Lower leg skin (tissue), 4 donors: ENCODE measurements at regions not wholly inside any gene's neighbourhood (a gene's known extent, or its start where the extent isn't known, plus 50 kb on each side); places are given as distances from the start of the nearest gene placed in this dataset.
A peak's percentile ranks its signal among the peaks of the same experiment; 100 is the strongest.

Experiments
- DNase-seq, 2 donors: peaks; one replicate each; pipeline ENCODE4 v3.0.0-alpha.2; 2019; ENCODE audit warnings: low spot score in 2 of 2
- H3K4me3 ChIP-seq: fragments of 200-600 bp; sonication (generic); 2 replicates; pipeline ENCODE4 v1.5.1; 2017; ENCODE audit warnings: mild to moderate bottlenecking, low read depth; ENCODE audit not compliant: poor library complexity, severe bottlenecking
- POLR2A ChIP-seq, 2 donors: fragments of 450-650 bp; IDR thresholded peaks; one replicate each; pipeline ENCODE4 v1.6.1; 2016 to 2017; ENCODE audit warnings: antibody characterized with exemption in 2 of 2, mild to moderate bottlenecking in 1 of 2, moderate library complexity in 1 of 2
- whole genome bisulfite sequencing, 2 donors: methylation state at CpG; one replicate each; pipeline ENCODE4 v1.1.5; 2018; 5-methylcytosine and 5-hydroxymethylcytosine counted together
- intact Hi-C: fragments of 100-400 bp; cut with DNase I; formaldehyde crosslinking; loops from one replicate; pipeline ENCODE4 v1.15.0; 2023; ENCODE audit warnings: low total_unique reads
- TF ChIP-seq, protein P1 (sequence below), 3 donors: fragments of 450-650 bp; IDR thresholded peaks; one replicate each; pipeline ENCODE4 v1.5.1; 2016; ENCODE audit warnings: antibody characterized with exemption in 3 of 3, mild to moderate bottlenecking in 3 of 3, moderate library complexity in 2 of 3

DNA sequence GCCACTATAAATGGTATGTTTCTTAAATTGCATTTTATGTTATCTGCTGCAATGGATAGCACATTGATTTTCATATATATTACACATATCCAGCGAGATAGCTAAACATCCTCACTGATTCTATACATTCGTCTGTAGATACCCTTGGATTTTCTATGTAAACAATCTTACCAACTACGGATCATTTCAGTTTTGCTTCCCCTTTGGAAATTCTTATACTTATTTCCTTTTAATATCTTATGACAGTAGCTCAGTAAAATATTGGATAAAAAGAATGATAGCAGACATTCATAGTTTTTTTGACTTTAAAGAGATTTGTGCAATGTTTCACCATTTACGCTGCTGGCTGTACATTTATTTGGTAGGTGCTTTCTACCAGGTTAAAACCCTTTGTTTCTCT is 254.9 kb downstream of the SYK start:
- 85 to 89% methylated on average over 4 of the region's 4 CpGs for WGBS, 2 donors
- TF ChIP-seq, protein P1, sequence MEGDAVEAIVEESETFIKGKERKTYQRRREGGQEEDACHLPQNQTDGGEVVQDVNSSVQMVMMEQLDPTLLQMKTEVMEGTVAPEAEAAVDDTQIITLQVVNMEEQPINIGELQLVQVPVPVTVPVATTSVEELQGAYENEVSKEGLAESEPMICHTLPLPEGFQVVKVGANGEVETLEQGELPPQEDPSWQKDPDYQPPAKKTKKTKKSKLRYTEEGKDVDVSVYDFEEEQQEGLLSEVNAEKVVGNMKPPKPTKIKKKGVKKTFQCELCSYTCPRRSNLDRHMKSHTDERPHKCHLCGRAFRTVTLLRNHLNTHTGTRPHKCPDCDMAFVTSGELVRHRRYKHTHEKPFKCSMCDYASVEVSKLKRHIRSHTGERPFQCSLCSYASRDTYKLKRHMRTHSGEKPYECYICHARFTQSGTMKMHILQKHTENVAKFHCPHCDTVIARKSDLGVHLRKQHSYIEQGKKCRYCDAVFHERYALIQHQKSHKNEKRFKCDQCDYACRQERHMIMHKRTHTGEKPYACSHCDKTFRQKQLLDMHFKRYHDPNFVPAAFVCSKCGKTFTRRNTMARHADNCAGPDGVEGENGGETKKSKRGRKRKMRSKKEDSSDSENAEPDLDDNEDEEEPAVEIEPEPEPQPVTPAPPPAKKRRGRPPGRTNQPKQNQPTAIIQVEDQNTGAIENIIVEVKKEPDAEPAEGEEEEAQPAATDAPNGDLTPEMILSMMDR (IDR thresholded peaks at IDR 0.05) = no peak
- no peak for TF ChIP-seq POLR2A (IDR thresholded peaks at IDR 0.05)

GRCh38 chr9:91056917-91057316 is 255.3 kb downstream of the SYK start:
- TF ChIP-seq, protein P1 (IDR thresholded peaks at IDR 0.05) = no peak
- TF ChIP-seq POLR2A (IDR thresholded peaks at IDR 0.05) = no peak
- intact Hi-C loops = no loop called here
- no peak overlapping the region for H3K4me3 ChIP-seq
- no peak for DNase-seq

More for the DNA sequence above, 254.9 kb downstream of the SYK start:
- no peak for DNase-seq
- intact Hi-C loops = no loop called here
- H3K4me3 ChIP-seq = no peak overlapping the region

GRCh38 chr9:91059713-91060112 is 258.1 kb downstream of the SYK start:
- no peak for TF ChIP-seq POLR2A (IDR thresholded peaks at IDR 0.05)
- TF ChIP-seq, protein P1 (IDR thresholded peaks at IDR 0.05) = no peak
- H3K4me3 ChIP-seq = no peak overlapping the region
- peak; percentile 25 to 83 for DNase-seq
- 39 to 67% methylated on average over 2 of the region's 2 CpGs for WGBS, 2 donors
- intact Hi-C loops = no loop called here

DNA sequence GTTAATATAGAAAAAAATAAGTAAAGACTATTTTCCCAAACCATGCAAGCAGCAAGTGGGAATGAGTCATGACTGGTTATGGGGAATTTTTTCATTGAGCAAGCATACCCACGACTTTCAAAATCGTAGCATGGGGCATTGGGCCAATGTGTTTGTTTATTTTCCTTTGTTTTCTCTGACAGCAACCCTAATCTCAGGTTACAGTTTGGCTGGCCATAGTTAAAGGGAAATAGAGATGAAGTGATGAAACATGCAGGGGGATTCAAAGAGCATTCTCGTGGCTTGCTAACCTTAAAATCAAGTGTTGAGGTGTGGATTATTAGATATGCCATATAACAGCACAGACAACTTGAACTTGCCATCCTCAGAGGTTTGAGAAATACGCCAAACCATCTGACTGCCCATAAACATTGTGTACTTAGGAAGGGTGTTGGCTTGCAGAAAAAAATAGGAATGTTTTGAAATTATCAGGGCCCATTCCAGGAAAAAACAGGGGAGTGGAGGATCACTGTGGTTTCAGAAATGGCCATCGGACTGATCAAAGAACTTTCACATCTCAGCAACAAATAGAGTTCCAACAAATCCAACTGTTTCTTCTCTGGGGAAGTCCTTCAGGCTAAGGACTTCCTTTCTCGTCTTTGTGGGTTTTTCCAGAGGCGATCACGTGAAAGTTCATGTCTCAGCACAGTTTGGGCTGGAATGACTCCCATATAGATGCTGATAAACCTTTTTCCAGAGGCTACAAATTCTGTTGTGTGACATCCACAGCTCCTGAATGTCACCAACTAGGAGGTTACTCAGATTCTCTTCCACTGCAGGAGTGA is 259.1 kb downstream of the SYK start:
- 6 to 10% methylated on average over 8 of the region's 8 CpGs for WGBS, 2 donors
- peak; percentile 87 to 91 for DNase-seq
- H3K4me3 ChIP-seq = no peak overlapping the region
- intact Hi-C loops = no loop called here
- no peak for TF ChIP-seq POLR2A (IDR thresholded peaks at IDR 0.05)
- TF ChIP-seq, protein P1 (IDR thresholded peaks at IDR 0.05) = no peak

DNA sequence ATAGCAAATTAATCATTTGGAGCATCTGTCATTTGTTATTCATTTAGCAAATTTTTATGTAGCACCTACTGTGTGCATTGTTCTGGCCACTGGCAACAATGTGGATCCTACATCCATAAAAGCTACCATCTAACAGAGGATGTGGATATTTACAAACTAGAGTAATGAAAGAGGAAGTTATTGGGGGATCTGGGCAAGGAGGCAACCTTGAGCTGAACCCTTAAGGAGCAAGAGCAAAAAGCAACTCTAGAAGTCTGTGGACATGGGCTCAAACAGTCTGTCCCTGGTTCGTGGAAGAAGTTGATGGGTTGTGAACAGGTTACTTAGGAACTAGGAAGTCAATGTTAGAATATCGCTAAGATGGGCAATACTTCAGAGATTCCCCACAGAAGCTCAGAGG is 259.9 kb downstream of the SYK start:
- TF ChIP-seq, protein P1 (IDR thresholded peaks at IDR 0.05) = no peak
- TF ChIP-seq POLR2A (IDR thresholded peaks at IDR 0.05) = no peak
- H3K4me3 ChIP-seq = no peak overlapping the region
- intact Hi-C loops = no loop called here
- WGBS, 2 donors = 95 to 97% methylated on average over 2 of the region's 2 CpGs
- DNase-seq = no peak

DNA sequence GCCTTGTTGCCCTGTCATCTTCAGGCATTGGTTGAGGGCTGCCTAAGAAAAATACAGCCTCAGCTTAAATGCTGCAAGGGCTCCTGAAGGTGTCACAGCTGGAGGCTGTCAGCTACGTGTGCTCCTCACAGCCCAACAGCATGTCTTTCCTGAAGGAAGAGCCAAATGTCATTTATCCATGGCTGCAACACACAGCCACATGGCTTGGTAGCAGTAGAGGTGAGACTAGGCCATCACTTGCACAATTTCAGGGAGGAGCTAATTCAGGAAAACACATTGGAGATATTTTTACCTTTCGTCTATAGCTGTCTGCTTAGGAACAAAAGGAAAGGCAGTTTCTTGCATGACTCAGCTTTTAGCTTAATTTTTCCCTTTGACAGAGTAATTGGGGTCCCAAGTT is 260.7 kb downstream of the SYK start:
- WGBS, 2 donors = 81 to 82% methylated on average over 2 of the region's 2 CpGs
- DNase-seq = no peak
- TF ChIP-seq, protein P1 (IDR thresholded peaks at IDR 0.05) = no peak
- no peak for TF ChIP-seq POLR2A (IDR thresholded peaks at IDR 0.05)
- no peak overlapping the region for H3K4me3 ChIP-seq
- intact Hi-C loops = no loop called here
